AG04450 (cell line): ENCODE measurements at regions not wholly inside any gene's neighbourhood (a gene's known extent, or its start where the extent isn't known, plus 50 kb on each side); places are given as distances from the start of the nearest gene placed in this dataset.
"Not testable (repeated sequence)": the region's sequence is repeated elsewhere in the genome, so short reads cannot be mapped to it uniquely, and the experiment has no call there.

Experiments
- CTCF ChIA-PET: fragments of 300-600, 350-600 bp; formaldehyde crosslinking; extraction: SDS; loops from one replicate; lab custom pipeline; 2022; ENCODE audit warnings: antibody characterized with exemption, inconsistent platforms; lab: Charles Lee
- POLR2A ChIA-PET: fragments of 350-600 bp; formaldehyde crosslinking; extraction: SDS; loops from one replicate; lab custom pipeline; 2021; ENCODE audit warnings: antibody characterized with exemption, inconsistent platforms; lab: Yijun Ruan, JAX
- DNase-seq: peaks from one replicate; pipeline ENCODE4 v3.0.0-alpha.2; 2011; ENCODE audit warnings: low read depth, low spot score
- H3K27ac ChIP-seq: one replicate; pipeline ENCODE4 v1.5.1; 2012; ENCODE audit warnings: low read depth, low read length, control low read depth
- H3K27me3 ChIP-seq: one replicate; pipeline ENCODE4 v1.6.0; 2012; ENCODE audit warnings: low read length; ENCODE audit not compliant: control insufficient read depth, insufficient read depth
- H3K4me3 ChIP-seq: 2 replicates; pipeline ENCODE4 v1.5.1; 2011; ENCODE audit warnings: mild to moderate bottlenecking, low read depth, low read length, control low read depth
- H3K9me3 ChIP-seq: 2 replicates; pipeline ENCODE4 v1.5.1; 2012; ENCODE audit warnings: low read length; ENCODE audit not compliant: control insufficient read depth, insufficient read depth
- CTCF ChIP-seq: IDR thresholded peaks from 2 replicates; pipeline ENCODE4 v1.5.1; 2011; ENCODE audit warnings: low read depth, low read length, control low read depth, inconsistent platforms

DNA sequence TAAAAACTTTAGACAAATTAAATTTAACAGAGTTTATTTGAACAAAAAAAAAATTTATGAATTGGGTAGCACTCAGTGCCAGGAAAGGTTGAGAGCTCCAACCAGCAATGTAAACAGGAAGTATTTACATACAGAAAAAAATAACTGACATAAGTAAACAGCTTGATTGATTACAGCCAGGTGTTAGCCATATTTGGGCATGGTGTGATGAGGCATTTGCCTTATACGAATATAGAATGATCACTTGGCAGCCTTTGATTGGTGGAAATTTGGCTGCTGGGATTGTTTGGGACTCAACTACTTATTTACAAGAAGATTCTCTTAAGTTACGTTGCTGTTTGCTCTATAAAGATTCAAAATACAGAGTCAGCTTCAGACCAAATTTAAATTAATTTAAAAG is 172.0 kb downstream of the ADAM29 start:
- ChIA-PET CTCF (no interaction called here), POLR2A (no interaction called here)
- Histone ChIP-seq H3K9me3 (peaks cover 22% of the 10 kb centered on the region), H3K27me3 (no peaks in the 10 kb centered on the region), H3K4me3 (no peak overlapping the region), H3K27ac (no peak overlapping the region)
- DNase-seq = no peak
- no peak for TF ChIP-seq CTCF

- CTCF ChIA-PET = no interaction called here
- Histone ChIP-seq H3K27me3 (no peaks in the 10 kb centered on the region), H3K27ac (no peak overlapping the region), H3K4me3 (no peak overlapping the region), H3K9me3 (peaks cover 19% of the 10 kb centered on the region)
- no peak for TF ChIP-seq CTCF
- DNase-seq = no peak
- POLR2A ChIA-PET = no interaction called here
Observed at GRCh38 chr4:175091649-175092048, 173.5 kb downstream of the ADAM29 start.

GRCh38 chr4:175092114-175092513 is 174.0 kb downstream of the ADAM29 start:
- POLR2A ChIA-PET = no interaction called here
- TF ChIP-seq CTCF = no peak

DNA sequence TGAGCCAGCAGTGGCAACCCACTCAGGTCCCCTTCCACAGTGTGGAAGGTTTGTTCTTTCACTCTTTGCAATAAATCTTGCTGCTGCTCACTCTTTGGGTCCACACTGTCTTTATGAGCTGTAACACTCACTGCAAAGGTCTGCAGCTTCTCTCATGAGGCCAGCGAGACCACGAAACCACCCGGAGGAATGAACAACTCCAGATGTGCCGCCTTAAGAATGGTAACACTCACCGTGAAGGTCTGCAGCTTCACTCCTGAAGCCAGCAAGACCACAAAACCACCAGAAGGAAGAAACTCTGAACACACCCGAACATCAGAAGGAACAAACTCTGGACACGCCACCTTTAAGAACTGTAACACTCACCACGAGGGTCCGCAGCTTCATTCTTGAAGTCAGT is 174.9 kb downstream of the ADAM29 start:
- POLR2A ChIA-PET, H3K4me3 ChIP-seq, H3K27ac ChIP-seq, H3K27me3 ChIP-seq, CTCF ChIA-PET, DNase-seq: not testable (repeated sequence)
- H3K9me3 ChIP-seq = peaks cover 18% of the 10 kb centered on the region

More at GRCh38 chr4:175092114-175092513, 174.0 kb downstream of the ADAM29 start:
- H3K9me3 ChIP-seq = peaks cover 18% of the 10 kb centered on the region
- H3K4me3 ChIP-seq = no peak overlapping the region
- H3K27me3 ChIP-seq = no peaks in the 10 kb centered on the region
- H3K27ac ChIP-seq = no peak overlapping the region
- no peak for DNase-seq
- CTCF ChIA-PET = no interaction called here

- no peak for TF ChIP-seq CTCF
- H3K9me3 ChIP-seq = peaks cover 1% of the 10 kb centered on the region; the same call in 1 of the 2 replicates
- no peak overlapping the region for H3K4me3 ChIP-seq
- DNase-seq = no peak
- no peak overlapping the region for H3K27ac ChIP-seq
- ChIA-PET POLR2A (no interaction called here), CTCF (no interaction called here)
- H3K27me3 ChIP-seq = no peaks in the 10 kb centered on the region
Observed at GRCh38 chr4:175103403-175103802, 185.2 kb downstream of the ADAM29 start.

DNA sequence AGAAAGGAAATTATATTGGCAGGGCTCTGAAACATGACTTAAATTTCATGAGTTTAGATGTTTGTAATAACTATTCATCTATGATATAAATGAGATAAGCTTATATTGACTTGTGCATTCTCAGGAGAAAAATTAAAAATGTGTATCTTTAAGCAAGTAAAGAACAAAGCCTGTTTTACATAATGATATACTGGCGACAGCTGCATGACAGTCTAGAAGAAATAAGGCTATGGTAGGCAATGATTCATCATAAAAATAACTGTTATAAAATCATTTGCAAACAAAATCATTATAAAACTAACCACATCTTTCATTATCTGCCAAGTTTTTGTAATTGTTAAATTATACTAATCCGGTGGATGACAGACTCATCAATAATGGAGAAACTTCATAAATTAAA is 188.1 kb downstream of the ADAM29 start:
- H3K9me3 ChIP-seq = peaks cover 7% of the 10 kb centered on the region
- CTCF ChIA-PET = no interaction called here

More for the DNA sequence above, 188.1 kb downstream of the ADAM29 start:
- no peak for TF ChIP-seq CTCF
- no peak for DNase-seq
- H3K27me3 ChIP-seq = no peaks in the 10 kb centered on the region
- no peak overlapping the region for H3K27ac ChIP-seq
- H3K4me3 ChIP-seq = no peak overlapping the region
- POLR2A ChIA-PET = no interaction called here
